Brain microvascular endothelial cell (primary cell): ENCODE measurements at regions not wholly inside any gene's neighbourhood (a gene's known extent, or its start where the extent isn't known, plus 50 kb on each side); places are given as distances from the start of the nearest gene placed in this dataset.
"Not testable (repeated sequence)": the region's sequence is repeated elsewhere in the genome, so short reads cannot be mapped to it uniquely, and the experiment has no call there.

ENCODE experiments used
- DNase-seq: peaks from one replicate; pipeline ENCODE4 v3.0.0-alpha.2; 2020
- H3K27ac ChIP-seq: fragments of 250-450 bp; sonication (Bioruptor Pico); 2 replicates; pipeline ENCODE4 v1.5.1; 2020; ENCODE audit warnings: mild to moderate bottlenecking, moderate library complexity
- H3K27me3 ChIP-seq: fragments of 250-450 bp; sonication (Bioruptor Pico); replicated peaks from 2 replicates; pipeline ENCODE4 v1.5.1; 2020; ENCODE audit warnings: mild to moderate bottlenecking
- H3K36me3 ChIP-seq: fragments of 250-450 bp; sonication (Bioruptor Pico); replicated peaks from 2 replicates; pipeline ENCODE4 v1.5.1; 2020; ENCODE audit warnings: mild to moderate bottlenecking
- H3K4me3 ChIP-seq: 2 replicates; pipeline ENCODE4 v1.5.1; 2011; ENCODE audit warnings: low read depth, mild to moderate bottlenecking, control low read depth, low read length, moderate library complexity
- CTCF ChIP-seq: IDR thresholded peaks from 2 replicates; pipeline ENCODE4 v1.5.1; 2011; ENCODE audit warnings: low read depth, mild to moderate bottlenecking, moderate library complexity, low read length, control low read depth, inconsistent platforms; ENCODE audit errors: missing control alignments
- in situ Hi-C: cut with HindIII; loops from 2 replicates; pipeline ENCODE4 v1.10.0; 2017; ENCODE audit warnings: low sequenced_read_pairs, low pct_ligation_motif_present

DNA sequence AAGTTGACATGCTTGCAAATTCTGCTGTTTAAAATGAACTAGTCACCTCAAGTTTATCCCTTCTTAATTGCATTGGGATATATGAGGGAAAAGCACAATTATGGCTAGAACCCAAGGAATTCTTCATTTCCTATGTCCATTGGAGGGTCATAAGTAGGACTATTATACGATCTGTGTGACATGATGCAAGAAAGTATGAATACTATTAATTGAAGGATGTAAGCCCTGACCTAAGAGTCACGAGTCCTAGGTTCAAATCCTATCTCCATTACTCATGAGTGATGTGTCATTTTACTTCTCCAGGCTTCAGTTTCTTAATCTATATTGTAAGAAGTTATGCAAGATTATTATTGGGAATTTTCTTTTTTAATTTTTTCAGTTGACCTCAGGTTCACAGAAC, 542.9 kb upstream of the GRIA3 start:
- no peak for DNase-seq
- no peak overlapping the region for H3K4me3 ChIP-seq
- in situ Hi-C loops, result no loop called here
- H3K36me3 ChIP-seq, result no peaks in the 10 kb centered on the region
- TF ChIP-seq CTCF, result no peak
- no peak overlapping the region for H3K27ac ChIP-seq
- H3K27me3 ChIP-seq, result no peaks in the 10 kb centered on the region

GRCh38 chrX:122641826-122642225, 542.3 kb upstream of the GRIA3 start:
- TF ChIP-seq CTCF, result no peak
- in situ Hi-C loops, result no loop called here
- no peak for DNase-seq
- Histone ChIP-seq H3K36me3 (no peaks in the 10 kb centered on the region), H3K27me3 (no peaks in the 10 kb centered on the region), H3K4me3 (no peak overlapping the region), H3K27ac (no peak overlapping the region)

DNA sequence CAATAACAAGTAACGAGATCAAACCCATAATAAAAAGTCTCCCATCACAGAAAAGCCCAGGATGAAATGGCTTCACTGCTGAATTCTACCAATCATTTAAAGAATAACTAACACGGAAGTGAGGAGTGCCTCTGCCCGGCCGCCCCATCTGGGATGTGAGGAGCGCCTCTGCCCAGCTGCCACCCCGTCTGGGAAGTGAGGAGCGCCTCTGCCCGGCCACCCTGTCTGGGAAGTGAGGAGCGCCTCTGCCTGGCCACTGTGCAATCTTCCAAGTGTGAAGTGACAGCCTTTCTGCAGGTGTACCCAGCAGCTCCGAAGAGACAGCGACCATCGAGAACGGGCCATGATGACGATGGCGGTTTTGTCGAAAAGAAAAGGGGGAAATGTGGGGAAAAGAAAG, 528.8 kb upstream of the GRIA3 start:
- H3K27ac ChIP-seq, H3K36me3 ChIP-seq, in situ Hi-C loops, H3K4me3 ChIP-seq, DNase-seq, H3K27me3 ChIP-seq: not testable (repeated sequence)

DNA sequence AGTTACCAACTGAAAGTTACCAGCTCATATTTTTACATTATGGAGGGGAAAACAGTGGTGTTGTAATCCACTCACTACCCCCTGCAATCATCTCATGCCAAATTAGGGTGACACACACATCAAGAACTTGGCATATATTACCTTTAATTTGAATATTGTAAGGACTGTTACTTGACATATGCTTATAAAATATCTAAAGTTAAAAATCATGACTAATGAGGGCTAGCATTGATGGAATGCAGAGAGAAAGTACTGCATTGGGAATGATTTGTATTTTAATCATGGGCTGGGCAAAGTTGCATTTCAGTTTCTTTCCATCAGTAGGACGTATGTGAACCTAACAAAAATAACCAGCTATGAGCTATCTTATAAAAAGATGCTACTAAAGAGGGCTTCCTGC, 517.5 kb upstream of the GRIA3 start:
- in situ Hi-C loops, result no loop called here
- no peak for TF ChIP-seq CTCF
- Histone ChIP-seq H3K36me3 (no peaks in the 10 kb centered on the region), H3K27ac (no peak overlapping the region), H3K27me3 (no peaks in the 10 kb centered on the region), H3K4me3 (no peak overlapping the region)
- no peak for DNase-seq

- H3K36me3 ChIP-seq, result no peaks in the 10 kb centered on the region
- in situ Hi-C loops, result no loop called here
- no peaks in the 10 kb centered on the region for H3K27me3 ChIP-seq
- TF ChIP-seq CTCF, result no peak
- H3K27ac ChIP-seq, result no peak overlapping the region
- DNase-seq, result no peak
- H3K4me3 ChIP-seq, result no peak overlapping the region
Measured at GRCh38 chrX:122667667-122668066, 516.4 kb upstream of the GRIA3 start.

GRCh38 chrX:122703762-122704161, 480.3 kb upstream of the GRIA3 start:
- Histone ChIP-seq H3K27me3 (no peaks in the 10 kb centered on the region), H3K27ac (no peak overlapping the region), H3K4me3 (no peak overlapping the region), H3K36me3 (no peaks in the 10 kb centered on the region)
- DNase-seq, result no peak
- in situ Hi-C loops, result no loop called here
- TF ChIP-seq CTCF, result peak; percentile 20
